ENCODE measurements at regions not wholly inside any gene's neighbourhood (a gene's known extent, or its start where the extent isn't known, plus 50 kb on each side); places are given as distances from the start of the nearest gene placed in this dataset.

GRCh38 chr10:61822096-61822495 is 79.4 kb upstream of the ARID5B start:
- ChIA-PET POLR2A (interaction anchor here (0.5 to 1.5 kb wide), 4 partner anchors 9 to 507 kb away, joined by 3 to 4 read pairs (median 4); no protein-coding TSS in a partner anchor), CTCF (interaction anchor here (1.1 to 1.2 kb wide), 2 partner anchors 11 to 75 kb away, joined by 3 to 5 read pairs; no protein-coding TSS in a partner anchor)
- intact Hi-C loops (cut with micrococcal nuclease) = no loop called here
- TF ChIP-seq, protein P1, sequence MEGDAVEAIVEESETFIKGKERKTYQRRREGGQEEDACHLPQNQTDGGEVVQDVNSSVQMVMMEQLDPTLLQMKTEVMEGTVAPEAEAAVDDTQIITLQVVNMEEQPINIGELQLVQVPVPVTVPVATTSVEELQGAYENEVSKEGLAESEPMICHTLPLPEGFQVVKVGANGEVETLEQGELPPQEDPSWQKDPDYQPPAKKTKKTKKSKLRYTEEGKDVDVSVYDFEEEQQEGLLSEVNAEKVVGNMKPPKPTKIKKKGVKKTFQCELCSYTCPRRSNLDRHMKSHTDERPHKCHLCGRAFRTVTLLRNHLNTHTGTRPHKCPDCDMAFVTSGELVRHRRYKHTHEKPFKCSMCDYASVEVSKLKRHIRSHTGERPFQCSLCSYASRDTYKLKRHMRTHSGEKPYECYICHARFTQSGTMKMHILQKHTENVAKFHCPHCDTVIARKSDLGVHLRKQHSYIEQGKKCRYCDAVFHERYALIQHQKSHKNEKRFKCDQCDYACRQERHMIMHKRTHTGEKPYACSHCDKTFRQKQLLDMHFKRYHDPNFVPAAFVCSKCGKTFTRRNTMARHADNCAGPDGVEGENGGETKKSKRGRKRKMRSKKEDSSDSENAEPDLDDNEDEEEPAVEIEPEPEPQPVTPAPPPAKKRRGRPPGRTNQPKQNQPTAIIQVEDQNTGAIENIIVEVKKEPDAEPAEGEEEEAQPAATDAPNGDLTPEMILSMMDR (IDR thresholded peaks at IDR 0.05; ENCODE audit: unreplicated experiment) = no peak
- no peak for DNase-seq (ENCODE audit: unreplicated experiment)
- Mint-ChIP-seq H3K27ac (ENCODE audit: low read depth, unreplicated experiment) (no peak overlapping the region), H3K9me3 (ENCODE audit: unreplicated experiment) (no peaks in the 10 kb centered on the region), H3K4me3 (ENCODE audit: unreplicated experiment) (no peak overlapping the region), H3K27me3 (ENCODE audit: insufficient read depth, unreplicated experiment) (no peaks in the 10 kb centered on the region), H3K4me1 (ENCODE audit: insufficient read depth, unreplicated experiment) (peaks cover 8% of the 10 kb centered on the region), H3K36me3 (ENCODE audit: insufficient read depth, unreplicated experiment) (no peaks in the 10 kb centered on the region)
- no TSS peak for BruUV-seq (replicated peaks)

DNA sequence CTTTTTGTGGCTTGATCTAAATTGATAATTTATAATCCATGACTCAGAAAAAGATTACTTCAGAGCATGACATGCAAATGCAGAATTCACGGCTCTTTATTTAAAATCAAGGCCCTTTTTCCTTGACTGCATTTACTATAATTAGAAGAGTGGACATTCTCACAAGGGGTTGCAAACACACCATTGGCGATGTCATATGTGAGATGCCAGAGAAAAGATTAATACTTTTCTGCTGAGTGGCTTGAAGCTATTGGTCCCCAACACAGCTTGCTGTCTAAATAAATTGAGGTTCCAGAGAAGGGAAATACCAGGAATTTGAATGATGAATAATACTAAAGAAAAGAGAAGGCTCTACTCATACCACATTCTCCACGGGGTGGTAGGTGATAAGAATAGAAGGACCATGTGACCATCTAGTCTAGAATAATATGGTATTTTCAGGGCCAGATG is 78.7 kb upstream of the ARID5B start:
- H3K36me3 Mint-ChIP-seq (ENCODE audit: insufficient read depth, unreplicated experiment) = no peaks in the 10 kb centered on the region
- TF ChIP-seq, protein P1 (IDR thresholded peaks at IDR 0.05; ENCODE audit: unreplicated experiment) = no peak
- POLR2A ChIA-PET = no interaction called here
- H3K4me3 Mint-ChIP-seq (ENCODE audit: unreplicated experiment) = no peak overlapping the region
- H3K9me3 Mint-ChIP-seq (ENCODE audit: unreplicated experiment) = no peaks in the 10 kb centered on the region
- peaks cover 8% of the 10 kb centered on the region for H3K4me1 Mint-ChIP-seq (ENCODE audit: insufficient read depth, unreplicated experiment)
- intact Hi-C loops (cut with micrococcal nuclease) = no loop called here
- CTCF ChIA-PET = no interaction called here
- DNase-seq (ENCODE audit: unreplicated experiment) = no peak
- no peak overlapping the region for H3K27ac Mint-ChIP-seq (ENCODE audit: low read depth, unreplicated experiment)
- H3K27me3 Mint-ChIP-seq (ENCODE audit: insufficient read depth, unreplicated experiment) = no peaks in the 10 kb centered on the region
- no TSS peak for BruUV-seq (replicated peaks)

- Mint-ChIP-seq H3K27ac (ENCODE audit: low read depth, unreplicated experiment) (no peak overlapping the region), H3K4me1 (ENCODE audit: insufficient read depth, unreplicated experiment) (peaks cover 8% of the 10 kb centered on the region), H3K36me3 (ENCODE audit: insufficient read depth, unreplicated experiment) (no peaks in the 10 kb centered on the region), H3K4me3 (ENCODE audit: unreplicated experiment) (no peak overlapping the region), H3K9me3 (ENCODE audit: unreplicated experiment) (no peaks in the 10 kb centered on the region), H3K27me3 (ENCODE audit: insufficient read depth, unreplicated experiment) (no peaks in the 10 kb centered on the region)
- intact Hi-C loops (cut with micrococcal nuclease) = no loop called here
- DNase-seq (ENCODE audit: unreplicated experiment) = no peak
- ChIA-PET POLR2A (interaction anchor here (1.5 kb wide), 1 partner anchor 40 kb away, joined by 3 read pairs; no protein-coding TSS in a partner anchor), CTCF (interaction anchor here (0.6 kb wide), 1 partner anchor 380 kb away, joined by 3 read pairs; no protein-coding TSS in a partner anchor)
- TF ChIP-seq, protein P1 (IDR thresholded peaks at IDR 0.05; ENCODE audit: unreplicated experiment) = no peak
- BruUV-seq (replicated peaks) = no TSS peak
These were observed 76.5 kb upstream of the ARID5B start for GRCh38 chr10:61825001-61825400.

DNA sequence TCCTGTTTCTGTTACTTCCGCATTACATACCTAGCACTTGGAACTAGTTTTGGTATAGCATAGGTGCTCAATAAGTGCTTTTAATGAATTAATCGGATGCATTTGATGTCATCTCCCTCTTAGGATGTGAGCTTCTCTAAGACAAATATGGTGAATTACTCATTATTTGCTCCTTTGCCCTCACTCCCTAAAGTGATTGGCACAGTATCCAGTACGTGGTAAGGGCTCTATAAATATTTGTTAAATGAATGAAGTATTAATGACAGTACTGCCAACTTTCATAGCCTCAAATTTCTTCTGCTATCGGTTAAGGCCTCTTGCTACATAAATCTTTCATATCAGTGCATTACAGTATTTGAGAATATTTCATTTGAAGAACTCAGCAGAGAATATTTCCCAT is 75.9 kb upstream of the ARID5B start:
- ChIA-PET POLR2A (interaction anchor here (1.5 kb wide), 1 partner anchor 41 kb away, joined by 3 read pairs; no protein-coding TSS in a partner anchor), CTCF (no interaction called here)
- Mint-ChIP-seq H3K4me3 (ENCODE audit: unreplicated experiment) (no peak overlapping the region), H3K27me3 (ENCODE audit: insufficient read depth, unreplicated experiment) (no peaks in the 10 kb centered on the region), H3K36me3 (ENCODE audit: insufficient read depth, unreplicated experiment) (no peaks in the 10 kb centered on the region), H3K9me3 (ENCODE audit: unreplicated experiment) (no peaks in the 10 kb centered on the region), H3K4me1 (ENCODE audit: insufficient read depth, unreplicated experiment) (peaks cover 7% of the 10 kb centered on the region), H3K27ac (ENCODE audit: low read depth, unreplicated experiment) (no peak overlapping the region)
- no peak for DNase-seq (ENCODE audit: unreplicated experiment)
- BruUV-seq (replicated peaks) = no TSS peak
- TF ChIP-seq, protein P1 (IDR thresholded peaks at IDR 0.05; ENCODE audit: unreplicated experiment) = no peak
- intact Hi-C loops (cut with micrococcal nuclease) = no loop called here
